Stimulated activated CD8-positive, alpha-beta memory T cell treated with anti-CD3 and anti-CD28 coated beads, Interleukin-15, amount 100 ng/mL, for 4 hours (primary cell): ENCODE measurements at regions not wholly inside any gene's neighbourhood (a gene's known extent, or its start where the extent isn't known, plus 50 kb on each side); places are given as distances from the start of the nearest gene placed in this dataset.
"Not testable (repeated sequence)": the region's sequence is repeated elsewhere in the genome, so short reads cannot be mapped to it uniquely, and the experiment has no call there.

ENCODE experiments used
- DNase-seq, 2 donors: peaks; one replicate each; pipeline ENCODE4 v3.0.0-alpha.2; 2020; ENCODE audit warnings: low read depth in 2 of 2

GRCh38 chr15:95680728-95681127 is 649.8 kb upstream of the NR2F2 start:
- DNase-seq, result no peak

GRCh38 chr15:95681836-95682544 is 648.5 kb upstream of the NR2F2 start:
- DNase-seq, result no peak

- no peak for DNase-seq
Observed at GRCh38 chr15:95684126-95684525, 646.4 kb upstream of the NR2F2 start.

GRCh38 chr15:95684693-95685115 is 645.8 kb upstream of the NR2F2 start:
- DNase-seq, result no peak

- DNase-seq, result no peak
Observed at GRCh38 chr15:95687061-95687460, 643.4 kb upstream of the NR2F2 start.

GRCh38 chr15:95687686-95688085 is 642.8 kb upstream of the NR2F2 start:
- DNase-seq, result no peak

GRCh38 chr15:95690631-95691340 is 639.7 kb upstream of the NR2F2 start:
- no peak for DNase-seq

- no peak for DNase-seq
Observed at GRCh38 chr15:95693917-95694316, 636.6 kb upstream of the NR2F2 start.

- DNase-seq, result no peak
Observed at GRCh38 chr15:95698230-95698629, 632.3 kb upstream of the NR2F2 start.

GRCh38 chr15:95698951-95699350 is 631.5 kb upstream of the NR2F2 start:
- no peak for DNase-seq

GRCh38 chr15:95699578-95699977 is 630.9 kb upstream of the NR2F2 start:
- no peak for DNase-seq

GRCh38 chr15:95700692-95701091 is 629.8 kb upstream of the NR2F2 start:
- not testable (repeated sequence) for DNase-seq

GRCh38 chr15:95701410-95701809 is 629.1 kb upstream of the NR2F2 start:
- DNase-seq, result no peak

- no peak for DNase-seq
Observed at GRCh38 chr15:95709959-95710695, 620.4 kb upstream of the NR2F2 start.

GRCh38 chr15:95712785-95713184 is 617.7 kb upstream of the NR2F2 start:
- no peak for DNase-seq

GRCh38 chr15:95713324-95713723 is 617.2 kb upstream of the NR2F2 start:
- no peak for DNase-seq

GRCh38 chr15:95715116-95715903 is 615.2 kb upstream of the NR2F2 start:
- DNase-seq, result no peak

GRCh38 chr15:95715906-95716656 is 614.4 kb upstream of the NR2F2 start:
- no peak for DNase-seq

- DNase-seq, result no peak
Observed at GRCh38 chr15:95716708-95717107, 613.8 kb upstream of the NR2F2 start.

GRCh38 chr15:95718441-95718840 is 612.1 kb upstream of the NR2F2 start:
- no peak for DNase-seq
